Sigmoid colon (tissue), 3 donors: ENCODE measurements at regions not wholly inside any gene's neighbourhood (a gene's known extent, or its start where the extent isn't known, plus 50 kb on each side); places are given as distances from the start of the nearest gene placed in this dataset.

Experiments used
- POLR2A ChIP-seq, 2 donors: fragments of 450-650 bp; IDR thresholded peaks; one replicate each; pipeline ENCODE4 v1.6.1; 2016; ENCODE audit warnings: antibody characterized with exemption in 2 of 2, mild to moderate bottlenecking in 2 of 2, moderate library complexity in 2 of 2
- TF ChIP-seq, protein P1 (sequence below), 4 experiments: fragments of 450-650 bp in 3 of 4; fragments of 200-600 bp in 1 of 4; IDR thresholded peaks; one replicate each; pipeline ENCODE4 v1.5.1; 2016 to 2019; ENCODE audit warnings: antibody characterized with exemption in 4 of 4, mild to moderate bottlenecking in 3 of 4, moderate library complexity in 2 of 4

- no peak for TF ChIP-seq POLR2A (IDR thresholded peaks at IDR 0.05)
- TF ChIP-seq, protein P1, sequence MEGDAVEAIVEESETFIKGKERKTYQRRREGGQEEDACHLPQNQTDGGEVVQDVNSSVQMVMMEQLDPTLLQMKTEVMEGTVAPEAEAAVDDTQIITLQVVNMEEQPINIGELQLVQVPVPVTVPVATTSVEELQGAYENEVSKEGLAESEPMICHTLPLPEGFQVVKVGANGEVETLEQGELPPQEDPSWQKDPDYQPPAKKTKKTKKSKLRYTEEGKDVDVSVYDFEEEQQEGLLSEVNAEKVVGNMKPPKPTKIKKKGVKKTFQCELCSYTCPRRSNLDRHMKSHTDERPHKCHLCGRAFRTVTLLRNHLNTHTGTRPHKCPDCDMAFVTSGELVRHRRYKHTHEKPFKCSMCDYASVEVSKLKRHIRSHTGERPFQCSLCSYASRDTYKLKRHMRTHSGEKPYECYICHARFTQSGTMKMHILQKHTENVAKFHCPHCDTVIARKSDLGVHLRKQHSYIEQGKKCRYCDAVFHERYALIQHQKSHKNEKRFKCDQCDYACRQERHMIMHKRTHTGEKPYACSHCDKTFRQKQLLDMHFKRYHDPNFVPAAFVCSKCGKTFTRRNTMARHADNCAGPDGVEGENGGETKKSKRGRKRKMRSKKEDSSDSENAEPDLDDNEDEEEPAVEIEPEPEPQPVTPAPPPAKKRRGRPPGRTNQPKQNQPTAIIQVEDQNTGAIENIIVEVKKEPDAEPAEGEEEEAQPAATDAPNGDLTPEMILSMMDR (IDR thresholded peaks at IDR 0.05), result no peak
Observed at GRCh38 chr12:126193190-126193589, 1128.0 kb downstream of the AACS start.
